ENCODE measurements at regions not wholly inside any gene's neighbourhood (a gene's known extent, or its start where the extent isn't known, plus 50 kb on each side); places are given as distances from the start of the nearest gene placed in this dataset.

DNA sequence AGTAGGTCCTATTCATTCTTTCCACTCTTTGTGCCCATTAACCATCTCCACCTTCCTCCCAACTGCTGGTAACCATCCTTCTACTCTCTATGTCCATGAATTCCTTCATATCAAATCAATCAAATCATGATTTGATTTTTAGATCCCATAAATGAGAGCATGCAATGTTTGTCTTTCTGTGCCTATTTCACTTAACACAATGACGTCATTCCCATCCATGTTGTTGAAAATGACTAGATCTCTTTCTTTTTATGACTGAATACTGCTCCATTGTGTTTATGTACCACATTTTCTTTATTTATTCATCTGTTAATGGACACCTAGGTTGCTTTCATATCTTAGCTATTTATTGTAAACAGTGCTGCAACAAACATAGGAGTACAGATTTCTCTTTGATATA, 827.3 kb upstream of the NRXN1 start:
- H3K79me2 ChIP-seq (ENCODE audit: control insufficient read depth, insufficient read depth, low read length, poor library complexity), result no peaks in the 10 kb centered on the region
- H3K18ac ChIP-seq (ENCODE audit: low read length), result no peak overlapping the region
- no peak overlapping the region for H3K4me2 ChIP-seq (ENCODE audit: low read length)
- H2AFZ ChIP-seq (ENCODE audit: insufficient read depth, low read length, poor library complexity), result no peak overlapping the region
- no peak overlapping the region for H4K91ac ChIP-seq (ENCODE audit: low read depth, low read length)
- no peaks in the 10 kb centered on the region for H3K79me1 ChIP-seq (ENCODE audit: low read length)
- H3K9ac ChIP-seq (ENCODE audit: low read length), result no peak overlapping the region
- no CpG with 5 or more reads among the region's 1 CpG for WGBS (ENCODE audit: extremely low coverage, insufficient coverage, insufficient read length)
- no peak overlapping the region for H2AK5ac ChIP-seq (ENCODE audit: low read length)
- H3K14ac ChIP-seq (ENCODE audit: low read length), result no peak overlapping the region
- no peak overlapping the region for H3K4me3 ChIP-seq (ENCODE audit: low read depth, low read length)
- no peaks in the 10 kb centered on the region for H3K9me3 ChIP-seq (ENCODE audit: insufficient read depth, low read depth, low read length)
- no peak for DNase-seq
- H3K36me3 ChIP-seq (ENCODE audit: control insufficient read depth in 1 of 2, insufficient read depth in 2 of 2, low read length in 2 of 2), result no peaks in the 10 kb centered on the region
- no peak overlapping the region for H3K4ac ChIP-seq (ENCODE audit: low read depth, low read length)
- H2BK5ac ChIP-seq (ENCODE audit: low read depth, low read length, poor library complexity), result no peak overlapping the region
- H2BK120ac ChIP-seq (ENCODE audit: insufficient read depth, low read length, poor library complexity), result no peak overlapping the region
- H3K23ac ChIP-seq (ENCODE audit: low read length), result no peak overlapping the region
- H4K8ac ChIP-seq (ENCODE audit: low read depth, low read length), result no peak overlapping the region
- no peak overlapping the region for H3K27ac ChIP-seq (ENCODE audit: low read depth, low read length)
- H2BK12ac ChIP-seq (ENCODE audit: low read length), result no peak overlapping the region
- no peaks in the 10 kb centered on the region for H3K4me1 ChIP-seq (ENCODE audit: control insufficient read depth in 1 of 2, insufficient read depth in 2 of 2, low read length in 2 of 2)
- H3K27me3 ChIP-seq (ENCODE audit: insufficient read depth, low read length), result no peaks in the 10 kb centered on the region
- no peak overlapping the region for H4K12ac ChIP-seq (ENCODE audit: low read depth, low read length)

DNA sequence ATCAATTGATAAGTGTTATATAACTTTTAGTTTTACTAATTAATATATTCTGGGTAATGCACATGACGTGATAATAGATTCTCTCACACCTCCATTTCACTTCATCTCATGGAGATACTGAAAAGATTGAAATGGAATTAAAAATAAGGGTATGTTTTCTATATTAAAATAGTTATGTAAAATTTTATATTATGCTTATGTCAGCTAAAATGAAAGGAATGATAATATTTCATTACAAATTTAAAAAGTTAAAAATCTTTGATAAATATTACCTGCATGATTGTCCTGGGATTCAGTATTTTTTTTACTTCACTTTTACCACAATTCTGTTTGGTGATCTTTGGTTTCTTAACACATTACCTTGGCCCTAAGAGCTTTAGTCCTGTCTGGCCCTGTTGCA, 823.8 kb upstream of the NRXN1 start:
- Histone ChIP-seq H3K27ac (ENCODE audit: low read depth, low read length) (no peak overlapping the region), H4K91ac (ENCODE audit: low read depth, low read length) (no peak overlapping the region), H3K36me3 (ENCODE audit: control insufficient read depth in 1 of 2, insufficient read depth in 2 of 2, low read length in 2 of 2) (no peaks in the 10 kb centered on the region), H2BK5ac (ENCODE audit: low read depth, low read length, poor library complexity) (no peak overlapping the region), H3K4me1 (ENCODE audit: control insufficient read depth in 1 of 2, insufficient read depth in 2 of 2, low read length in 2 of 2) (no peaks in the 10 kb centered on the region), H3K9me3 (ENCODE audit: insufficient read depth, low read depth, low read length) (no peaks in the 10 kb centered on the region), H2BK12ac (ENCODE audit: low read length) (no peak overlapping the region), H3K4ac (ENCODE audit: low read depth, low read length) (no peak overlapping the region), H2AK5ac (ENCODE audit: low read length) (no peak overlapping the region), H3K79me2 (ENCODE audit: control insufficient read depth, insufficient read depth, low read length, poor library complexity) (no peaks in the 10 kb centered on the region), H3K4me2 (ENCODE audit: low read length) (no peak overlapping the region), H3K9ac (ENCODE audit: low read length) (no peak overlapping the region), H4K12ac (ENCODE audit: low read depth, low read length) (no peak overlapping the region), H3K79me1 (ENCODE audit: low read length) (no peaks in the 10 kb centered on the region), H2AFZ (ENCODE audit: insufficient read depth, low read length, poor library complexity) (no peak overlapping the region), H3K27me3 (ENCODE audit: insufficient read depth, low read length) (no peaks in the 10 kb centered on the region), H4K8ac (ENCODE audit: low read depth, low read length) (no peak overlapping the region), H2BK120ac (ENCODE audit: insufficient read depth, low read length, poor library complexity) (no peak overlapping the region), H3K23ac (ENCODE audit: low read length) (no peak overlapping the region), H3K18ac (ENCODE audit: low read length) (no peak overlapping the region), H3K4me3 (ENCODE audit: low read depth, low read length) (no peak overlapping the region), H3K14ac (ENCODE audit: low read length) (no peak overlapping the region)
- no peak for DNase-seq
- WGBS (ENCODE audit: extremely low coverage, insufficient coverage, insufficient read length), result no CpG with 5 or more reads among the region's 1 CpG

DNA sequence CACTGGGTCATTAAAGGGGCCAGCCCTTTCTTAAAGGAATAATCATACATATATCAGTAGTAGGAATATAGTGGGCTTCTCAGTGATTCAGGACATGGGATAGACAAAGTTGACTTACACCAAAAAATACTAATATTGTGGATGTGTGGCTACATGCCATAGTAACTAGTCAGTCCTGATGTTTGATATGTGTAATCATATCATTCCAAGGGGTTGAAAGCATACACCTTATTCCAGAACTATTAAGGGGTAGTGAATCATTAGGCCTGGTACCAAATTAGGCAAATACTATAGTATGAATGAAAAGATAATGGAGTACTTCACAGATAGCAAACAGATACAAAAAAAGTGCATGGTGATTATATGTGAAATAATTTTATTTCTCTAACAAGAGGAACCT, 814.9 kb upstream of the NRXN1 start:
- Histone ChIP-seq H3K23ac (ENCODE audit: low read length) (no peak overlapping the region), H3K36me3 (ENCODE audit: control insufficient read depth in 1 of 2, insufficient read depth in 2 of 2, low read length in 2 of 2) (no peaks in the 10 kb centered on the region), H3K4me3 (ENCODE audit: low read depth, low read length) (no peak overlapping the region), H2BK120ac (ENCODE audit: insufficient read depth, low read length, poor library complexity) (no peak overlapping the region), H3K14ac (ENCODE audit: low read length) (no peak overlapping the region), H3K27me3 (ENCODE audit: insufficient read depth, low read length) (no peaks in the 10 kb centered on the region), H3K9ac (ENCODE audit: low read length) (no peak overlapping the region), H3K4me1 (ENCODE audit: control insufficient read depth in 1 of 2, insufficient read depth in 2 of 2, low read length in 2 of 2) (no peaks in the 10 kb centered on the region), H3K79me2 (ENCODE audit: control insufficient read depth, insufficient read depth, low read length, poor library complexity) (no peaks in the 10 kb centered on the region), H2AFZ (ENCODE audit: insufficient read depth, low read length, poor library complexity) (no peak overlapping the region), H4K91ac (ENCODE audit: low read depth, low read length) (no peak overlapping the region), H3K4me2 (ENCODE audit: low read length) (no peak overlapping the region), H2BK5ac (ENCODE audit: low read depth, low read length, poor library complexity) (no peak overlapping the region), H2AK5ac (ENCODE audit: low read length) (no peak overlapping the region), H4K8ac (ENCODE audit: low read depth, low read length) (no peak overlapping the region), H4K12ac (ENCODE audit: low read depth, low read length) (no peak overlapping the region), H3K9me3 (ENCODE audit: insufficient read depth, low read depth, low read length) (no peaks in the 10 kb centered on the region), H3K4ac (ENCODE audit: low read depth, low read length) (no peak overlapping the region), H3K27ac (ENCODE audit: low read depth, low read length) (no peak overlapping the region), H2BK12ac (ENCODE audit: low read length) (no peak overlapping the region), H3K79me1 (ENCODE audit: low read length) (no peaks in the 10 kb centered on the region), H3K18ac (ENCODE audit: low read length) (no peak overlapping the region)
- DNase-seq, result no peak

DNA sequence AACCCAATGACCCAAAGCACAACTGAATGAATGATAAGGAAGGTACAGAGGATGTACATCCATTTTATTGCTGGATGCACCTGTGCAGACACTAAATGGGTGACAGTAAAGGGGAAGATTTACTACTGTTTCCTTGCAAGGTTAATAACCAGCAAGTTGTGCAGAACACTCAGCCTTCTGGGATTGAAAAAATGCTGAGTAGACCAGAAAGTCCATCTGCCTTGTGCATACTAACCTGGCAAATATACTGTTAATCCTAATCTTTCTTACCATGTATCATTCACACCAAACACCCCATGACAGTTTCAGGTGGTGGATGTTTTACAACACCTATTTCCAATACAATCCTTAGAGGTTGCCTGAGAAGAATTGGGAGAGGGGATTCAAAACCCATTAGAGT, 814.1 kb upstream of the NRXN1 start:
- no peak overlapping the region for H2BK12ac ChIP-seq (ENCODE audit: low read length)
- no peaks in the 10 kb centered on the region for H3K4me1 ChIP-seq (ENCODE audit: control insufficient read depth in 1 of 2, insufficient read depth in 2 of 2, low read length in 2 of 2)
- no peaks in the 10 kb centered on the region for H3K36me3 ChIP-seq (ENCODE audit: control insufficient read depth in 1 of 2, insufficient read depth in 2 of 2, low read length in 2 of 2)
- H4K8ac ChIP-seq (ENCODE audit: low read depth, low read length), result no peak overlapping the region
- no peak overlapping the region for H3K27ac ChIP-seq (ENCODE audit: low read depth, low read length)
- H3K9ac ChIP-seq (ENCODE audit: low read length), result no peak overlapping the region
- H3K79me2 ChIP-seq (ENCODE audit: control insufficient read depth, insufficient read depth, low read length, poor library complexity), result no peaks in the 10 kb centered on the region
- no peaks in the 10 kb centered on the region for H3K27me3 ChIP-seq (ENCODE audit: insufficient read depth, low read length)
- H3K18ac ChIP-seq (ENCODE audit: low read length), result no peak overlapping the region
- H3K79me1 ChIP-seq (ENCODE audit: low read length), result no peaks in the 10 kb centered on the region
- H3K23ac ChIP-seq (ENCODE audit: low read length), result no peak overlapping the region
- H3K9me3 ChIP-seq (ENCODE audit: insufficient read depth, low read depth, low read length), result no peaks in the 10 kb centered on the region
- H4K12ac ChIP-seq (ENCODE audit: low read depth, low read length), result no peak overlapping the region
- H3K4me2 ChIP-seq (ENCODE audit: low read length), result no peak overlapping the region
- no peak overlapping the region for H2AFZ ChIP-seq (ENCODE audit: insufficient read depth, low read length, poor library complexity)
- H3K14ac ChIP-seq (ENCODE audit: low read length), result no peak overlapping the region
- no peak overlapping the region for H4K91ac ChIP-seq (ENCODE audit: low read depth, low read length)
- no peak overlapping the region for H3K4ac ChIP-seq (ENCODE audit: low read depth, low read length)
- H2AK5ac ChIP-seq (ENCODE audit: low read length), result no peak overlapping the region
- no peak overlapping the region for H2BK5ac ChIP-seq (ENCODE audit: low read depth, low read length, poor library complexity)
- no peak overlapping the region for H2BK120ac ChIP-seq (ENCODE audit: insufficient read depth, low read length, poor library complexity)
- DNase-seq, result no peak
- H3K4me3 ChIP-seq (ENCODE audit: low read depth, low read length), result no peak overlapping the region

DNA sequence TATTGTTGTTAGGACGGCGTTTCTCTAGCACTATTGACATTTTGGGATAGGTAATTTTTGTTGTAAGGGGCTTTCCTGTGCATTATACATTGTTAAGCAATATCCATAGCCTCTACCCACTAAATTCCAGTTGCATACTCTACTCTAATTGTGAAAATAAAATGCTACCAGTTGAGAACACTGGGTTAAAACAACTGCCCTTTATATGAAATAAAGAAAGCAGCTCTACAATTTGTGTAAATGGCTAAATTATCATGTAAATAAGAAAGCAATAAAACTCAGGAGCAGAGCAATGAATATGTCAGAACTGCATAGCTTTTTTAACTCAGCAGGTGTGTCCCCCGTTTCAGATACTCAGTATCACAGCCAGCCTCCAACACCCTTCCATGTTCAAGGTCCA, 812.7 kb upstream of the NRXN1 start:
- no peak overlapping the region for H4K91ac ChIP-seq (ENCODE audit: low read depth, low read length)
- H3K23ac ChIP-seq (ENCODE audit: low read length), result no peak overlapping the region

More for the DNA sequence above, 812.7 kb upstream of the NRXN1 start:
- Histone ChIP-seq H3K36me3 (ENCODE audit: control insufficient read depth in 1 of 2, insufficient read depth in 2 of 2, low read length in 2 of 2) (no peaks in the 10 kb centered on the region), H3K4me2 (ENCODE audit: low read length) (no peak overlapping the region), H3K14ac (ENCODE audit: low read length) (no peak overlapping the region), H2BK120ac (ENCODE audit: insufficient read depth, low read length, poor library complexity) (no peak overlapping the region), H3K79me2 (ENCODE audit: control insufficient read depth, insufficient read depth, low read length, poor library complexity) (no peaks in the 10 kb centered on the region), H4K8ac (ENCODE audit: low read depth, low read length) (no peak overlapping the region), H3K9me3 (ENCODE audit: insufficient read depth, low read depth, low read length) (no peaks in the 10 kb centered on the region), H4K12ac (ENCODE audit: low read depth, low read length) (no peak overlapping the region), H2BK12ac (ENCODE audit: low read length) (no peak overlapping the region), H3K27ac (ENCODE audit: low read depth, low read length) (no peak overlapping the region), H3K4me3 (ENCODE audit: low read depth, low read length) (no peak overlapping the region), H3K79me1 (ENCODE audit: low read length) (no peaks in the 10 kb centered on the region), H2AK5ac (ENCODE audit: low read length) (no peak overlapping the region), H3K27me3 (ENCODE audit: insufficient read depth, low read length) (no peaks in the 10 kb centered on the region), H2BK5ac (ENCODE audit: low read depth, low read length, poor library complexity) (no peak overlapping the region), H3K4ac (ENCODE audit: low read depth, low read length) (no peak overlapping the region), H2AFZ (ENCODE audit: insufficient read depth, low read length, poor library complexity) (no peak overlapping the region), H3K4me1 (ENCODE audit: control insufficient read depth in 1 of 2, insufficient read depth in 2 of 2, low read length in 2 of 2) (no peaks in the 10 kb centered on the region), H3K9ac (ENCODE audit: low read length) (no peak overlapping the region), H3K18ac (ENCODE audit: low read length) (no peak overlapping the region)
- WGBS (ENCODE audit: extremely low coverage, insufficient coverage, insufficient read length), result no CpG with 5 or more reads among the region's 3 CpGs
- DNase-seq, result no peak

Measured in trophoblast cell (in vitro differentiated cells and primary cell).